Coronary artery (tissue), 2 donors: ENCODE measurements at regions not wholly inside any gene's neighbourhood (a gene's known extent, or its start where the extent isn't known, plus 50 kb on each side); places are given as distances from the start of the nearest gene placed in this dataset.
A peak's percentile ranks its signal among the peaks of the same experiment; 100 is the strongest.

Experiments
- DNase-seq: peaks from one replicate; pipeline ENCODE4 v3.0.0-alpha.2; 2017; ENCODE audit warnings: low spot score
- H3K27ac ChIP-seq, 2 donors: fragments of 200-600 bp; sonication (generic); one replicate each; pipeline ENCODE4 v1.5.1; 2016 to 2019
- H3K4me3 ChIP-seq: fragments of 200-600 bp; sonication (generic); 2 replicates; pipeline ENCODE4 v1.5.1; 2016; ENCODE audit warnings: mild to moderate bottlenecking, moderate library complexity
- TF ChIP-seq, protein P1 (sequence below): fragments of 200-600 bp; sonication (generic); IDR thresholded peaks from one replicate; pipeline ENCODE4 v1.5.1; 2019; ENCODE audit warnings: antibody characterized with exemption

DNA sequence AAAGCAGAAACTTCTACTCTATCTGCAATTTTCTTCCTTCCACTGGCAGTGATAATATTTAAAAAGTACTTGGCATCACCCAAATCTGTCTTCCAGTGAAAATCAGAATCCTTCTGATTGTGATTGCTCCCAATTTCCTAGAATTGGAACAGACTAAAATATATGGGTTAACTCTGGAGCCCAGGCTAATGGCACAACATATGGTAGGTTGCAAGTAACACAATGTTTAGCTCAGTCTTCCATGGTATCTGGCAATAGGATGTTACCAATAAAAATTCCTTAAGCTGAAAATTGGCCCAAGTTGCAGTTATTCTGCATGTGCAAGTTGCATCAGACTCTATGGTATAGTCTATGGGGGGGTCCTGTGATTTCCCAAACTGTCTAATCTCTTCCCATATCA lies 273.5 kb upstream of the ADAMTS9 start:
- no peak overlapping the region for H3K4me3 ChIP-seq
- no peak for DNase-seq
- no peak overlapping the region for H3K27ac ChIP-seq
- TF ChIP-seq, protein P1, sequence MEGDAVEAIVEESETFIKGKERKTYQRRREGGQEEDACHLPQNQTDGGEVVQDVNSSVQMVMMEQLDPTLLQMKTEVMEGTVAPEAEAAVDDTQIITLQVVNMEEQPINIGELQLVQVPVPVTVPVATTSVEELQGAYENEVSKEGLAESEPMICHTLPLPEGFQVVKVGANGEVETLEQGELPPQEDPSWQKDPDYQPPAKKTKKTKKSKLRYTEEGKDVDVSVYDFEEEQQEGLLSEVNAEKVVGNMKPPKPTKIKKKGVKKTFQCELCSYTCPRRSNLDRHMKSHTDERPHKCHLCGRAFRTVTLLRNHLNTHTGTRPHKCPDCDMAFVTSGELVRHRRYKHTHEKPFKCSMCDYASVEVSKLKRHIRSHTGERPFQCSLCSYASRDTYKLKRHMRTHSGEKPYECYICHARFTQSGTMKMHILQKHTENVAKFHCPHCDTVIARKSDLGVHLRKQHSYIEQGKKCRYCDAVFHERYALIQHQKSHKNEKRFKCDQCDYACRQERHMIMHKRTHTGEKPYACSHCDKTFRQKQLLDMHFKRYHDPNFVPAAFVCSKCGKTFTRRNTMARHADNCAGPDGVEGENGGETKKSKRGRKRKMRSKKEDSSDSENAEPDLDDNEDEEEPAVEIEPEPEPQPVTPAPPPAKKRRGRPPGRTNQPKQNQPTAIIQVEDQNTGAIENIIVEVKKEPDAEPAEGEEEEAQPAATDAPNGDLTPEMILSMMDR, result no peak

DNA sequence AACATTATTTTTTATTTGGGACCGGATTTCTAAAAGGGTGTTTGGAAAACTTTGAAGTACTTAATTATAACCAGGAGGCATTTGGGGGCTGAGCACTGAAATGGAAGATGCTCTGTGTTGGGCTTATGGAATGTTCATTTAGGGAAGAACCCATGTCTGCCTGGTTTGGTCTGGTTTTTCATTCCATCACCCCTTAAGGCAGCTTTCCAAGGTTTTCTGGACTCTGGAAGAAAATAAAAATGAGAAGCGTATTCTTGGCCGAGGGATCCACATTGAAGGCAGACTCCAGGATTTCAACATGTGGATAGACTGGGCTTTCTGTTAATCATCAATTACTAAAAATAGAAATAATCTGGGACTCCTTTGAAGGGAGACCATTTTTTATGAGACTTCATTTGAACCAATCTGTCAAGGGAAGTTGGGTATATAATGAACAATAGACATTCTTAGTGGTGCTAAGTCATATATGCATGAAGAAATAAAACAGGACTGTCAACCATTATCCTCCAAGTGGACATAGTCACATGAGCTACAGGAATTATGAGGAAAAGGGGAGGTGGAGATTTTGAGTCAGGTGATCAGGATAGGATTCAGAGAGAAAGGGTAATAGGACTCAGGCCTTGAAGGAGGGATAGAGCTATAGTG lies 270.5 kb upstream of the ADAMTS9 start:
- no peak overlapping the region for H3K4me3 ChIP-seq
- peak overlapping the region; percentile 2 to 21 for H3K27ac ChIP-seq
- DNase-seq, result no peak
- TF ChIP-seq, protein P1, result no peak

DNA sequence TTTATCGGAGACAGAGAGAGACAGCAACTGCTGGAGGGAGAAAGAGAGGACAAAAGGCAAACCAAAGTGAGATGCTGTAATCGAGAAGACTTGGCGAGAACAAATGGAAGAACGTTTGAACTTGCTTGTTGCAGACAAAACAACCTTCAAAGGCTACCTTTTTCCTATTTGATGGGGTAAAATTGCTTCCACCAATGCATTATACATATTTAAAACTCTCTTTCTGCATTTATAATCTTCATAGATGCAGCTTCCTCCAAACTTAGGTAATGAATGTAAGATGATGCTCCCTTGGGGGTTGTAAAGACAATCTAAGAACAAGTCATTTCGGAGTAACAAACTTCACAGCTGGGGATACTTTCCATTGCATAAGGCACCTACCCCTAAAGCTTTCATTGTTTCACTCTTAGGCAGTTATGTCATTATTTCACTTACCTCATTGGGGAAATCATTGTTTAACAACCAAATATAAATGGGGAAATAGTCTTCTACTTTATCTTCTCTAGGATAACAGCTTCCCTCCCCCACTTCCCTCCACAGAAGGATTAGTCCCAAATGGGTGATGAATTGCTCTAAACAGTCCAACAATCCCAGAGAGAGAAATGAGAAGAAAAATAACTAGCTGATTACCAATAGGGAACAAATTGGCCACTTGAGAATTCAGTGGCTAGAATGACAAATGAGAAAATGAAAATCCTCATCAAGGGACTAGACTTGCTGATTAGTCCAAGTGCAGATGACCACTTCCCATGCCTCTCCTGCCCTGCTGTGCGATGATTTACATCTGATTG lies 269.8 kb upstream of the ADAMTS9 start:
- no peak for DNase-seq
- H3K4me3 ChIP-seq, result no peak overlapping the region
- TF ChIP-seq, protein P1, result no peak
- peak overlapping the region; percentile 2 to 21 for H3K27ac ChIP-seq

DNA sequence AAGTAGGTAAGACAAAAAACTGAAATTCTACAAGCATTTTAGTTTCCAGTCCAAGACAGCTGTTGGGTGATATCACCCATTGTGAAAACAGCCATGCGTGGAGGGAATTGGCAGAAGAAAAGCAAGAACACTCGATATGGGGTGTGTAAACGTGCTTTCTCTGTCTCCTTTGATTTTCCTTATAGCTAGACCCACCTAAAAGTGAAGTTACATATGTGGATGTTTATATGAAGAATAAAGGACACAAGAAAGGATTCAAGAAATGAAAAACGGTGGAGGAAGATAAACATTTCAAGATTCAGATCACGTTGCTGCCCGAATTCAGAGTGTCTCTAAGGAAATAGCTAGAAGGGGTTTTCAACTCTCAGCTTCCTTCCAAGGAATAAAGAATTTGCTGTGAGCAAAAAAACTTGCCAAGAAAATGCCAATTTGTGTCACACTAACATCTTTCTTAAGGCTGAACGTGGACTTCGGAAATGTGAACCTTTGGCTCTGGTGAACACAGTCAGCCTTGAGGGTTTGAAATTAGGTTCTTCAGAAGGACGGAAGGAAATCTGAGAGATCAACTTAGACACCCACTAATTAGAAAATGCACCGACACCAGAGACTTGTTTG lies 269.0 kb upstream of the ADAMTS9 start:
- no peak for DNase-seq
- Histone ChIP-seq H3K27ac (no peak overlapping the region), H3K4me3 (no peak overlapping the region)
- TF ChIP-seq, protein P1, result no peak

DNA sequence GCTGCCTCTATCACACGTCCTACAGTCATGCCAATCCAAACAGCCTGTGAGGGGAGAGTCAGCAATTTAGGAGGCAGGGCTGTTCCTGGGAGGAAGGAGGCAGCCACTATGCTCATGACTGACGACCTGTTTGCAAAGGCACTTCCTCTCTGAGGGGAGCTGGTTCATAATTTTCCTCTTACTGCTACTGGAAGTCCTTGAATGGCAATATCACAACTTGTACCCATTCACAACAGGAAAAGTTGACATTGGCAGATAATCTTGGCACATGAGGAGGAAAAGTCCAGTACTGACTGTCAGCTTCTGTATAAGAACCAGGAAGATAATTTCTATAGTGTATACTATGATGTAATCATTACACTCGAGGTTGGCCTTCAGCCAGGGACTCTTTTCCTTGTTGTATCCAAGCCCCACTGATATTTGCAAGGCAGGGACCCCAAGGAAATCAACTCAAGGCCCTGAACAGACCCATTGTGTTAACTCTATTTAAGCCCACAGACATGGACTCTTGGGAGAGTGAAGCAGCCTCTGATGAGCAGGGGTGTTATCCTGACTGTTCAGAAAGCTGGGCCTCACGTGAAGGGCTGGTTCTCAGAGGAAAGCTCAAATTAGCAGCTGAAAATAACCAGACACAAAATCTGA lies 267.3 kb upstream of the ADAMTS9 start:
- TF ChIP-seq, protein P1, result no peak
- no peak for DNase-seq
- Histone ChIP-seq H3K27ac (peak overlapping the region; percentile 22 to 66), H3K4me3 (no peak overlapping the region)

DNA sequence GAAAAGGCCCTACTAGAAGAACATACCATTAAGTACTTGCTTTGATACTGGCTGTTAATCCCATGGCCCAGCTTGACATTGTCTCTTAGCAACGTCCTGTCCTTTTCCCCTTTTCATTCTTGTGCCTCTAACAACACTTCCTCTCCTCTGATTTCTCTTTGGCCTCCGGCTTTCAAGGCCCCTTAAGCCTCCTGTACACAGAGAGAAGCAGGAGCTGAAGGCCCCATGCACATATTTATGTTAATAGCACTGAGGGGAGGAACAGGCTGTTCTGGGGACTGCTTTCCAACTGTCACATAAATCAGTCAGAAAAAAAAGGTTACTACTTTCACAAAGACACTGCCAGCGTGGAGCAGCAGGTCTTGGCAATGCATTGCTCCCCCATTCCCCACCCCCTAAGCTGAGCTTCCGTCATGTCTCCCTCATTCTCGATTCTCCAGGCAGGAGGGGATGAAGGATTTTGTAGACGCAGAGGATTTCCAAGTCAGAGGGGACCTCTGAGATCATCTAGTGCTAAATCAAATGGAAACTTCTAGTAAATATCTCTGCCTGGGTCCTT lies 257.4 kb upstream of the ADAMTS9 start:
- DNase-seq, result no peak
- H3K27ac ChIP-seq, result peak overlapping the region; percentile 46 to 75
- H3K4me3 ChIP-seq, result peak overlapping the region; percentile 1
- TF ChIP-seq, protein P1, result no peak
